Nephron progenitor cell (in vitro differentiated cells): ENCODE measurements at regions not wholly inside any gene's neighbourhood (a gene's known extent, or its start where the extent isn't known, plus 50 kb on each side); places are given as distances from the start of the nearest gene placed in this dataset.
A peak's percentile ranks its signal among the peaks of the same experiment; 100 is the strongest.

Experiments used
- DNase-seq: peaks from one replicate; pipeline ENCODE4 v3.0.0; 2021
- H3K27ac Mint-ChIP-seq: 2 replicates; pipeline ENCODE4 v1.8.0; 2021; ENCODE audit warnings: mild to moderate bottlenecking, moderate library complexity, mixed read lengths
- H3K27me3 Mint-ChIP-seq: 2 replicates; pipeline ENCODE4 v1.8.0; 2021; ENCODE audit warnings: mild to moderate bottlenecking, low read depth, mixed read lengths; ENCODE audit not compliant: poor library complexity
- H3K36me3 Mint-ChIP-seq: 2 replicates; pipeline ENCODE4 v1.8.0; 2021; ENCODE audit warnings: low read depth, mixed read lengths
- H3K4me1 Mint-ChIP-seq: 2 replicates; pipeline ENCODE4 v1.8.0; 2021; ENCODE audit warnings: mixed read lengths
- H3K4me3 Mint-ChIP-seq: 2 replicates; pipeline ENCODE4 v1.8.0; 2021; ENCODE audit warnings: mild to moderate bottlenecking, moderate library complexity, mixed read lengths
- H3K9me3 Mint-ChIP-seq: 2 replicates; pipeline ENCODE4 v1.8.0; 2021; ENCODE audit warnings: mild to moderate bottlenecking, moderate library complexity, mixed read lengths
- CTCF ChIP-seq: fragments of 200-600 bp; sonication (generic); IDR thresholded peaks from 2 replicates; pipeline ENCODE4 v1.5.0; 2021; ENCODE audit warnings: antibody characterized with exemption

GRCh38 chr6:98477231-98477630, 357.1 kb upstream of the POU3F2 start:
- DNase-seq = no peak
- Mint-ChIP-seq H3K9me3 (peaks cover 14% of the 10 kb centered on the region), H3K27me3 (peaks cover 5% of the 10 kb centered on the region), H3K4me3 (no peak overlapping the region), H3K4me1 (no peaks in the 10 kb centered on the region), H3K36me3 (no peaks in the 10 kb centered on the region), H3K27ac (no peak overlapping the region)
- no peak for TF ChIP-seq CTCF

GRCh38 chr6:98484696-98485095, 349.7 kb upstream of the POU3F2 start:
- Mint-ChIP-seq H3K36me3 (no peaks in the 10 kb centered on the region), H3K9me3 (peaks cover 10% of the 10 kb centered on the region), H3K27ac (no peak overlapping the region), H3K27me3 (no peaks in the 10 kb centered on the region), H3K4me1 (peaks cover 34% of the 10 kb centered on the region), H3K4me3 (no peak overlapping the region)
- no peak for DNase-seq
- TF ChIP-seq CTCF = no peak

- no peak for DNase-seq
- Mint-ChIP-seq H3K9me3 (peaks cover 6% of the 10 kb centered on the region), H3K4me1 (peaks cover 34% of the 10 kb centered on the region), H3K27me3 (no peaks in the 10 kb centered on the region), H3K4me3 (no peak overlapping the region), H3K36me3 (no peaks in the 10 kb centered on the region), H3K27ac (peak overlapping the region; percentile 6)
- TF ChIP-seq CTCF = no peak
Observed at GRCh38 chr6:98485593-98485992, 348.8 kb upstream of the POU3F2 start.

- H3K36me3 Mint-ChIP-seq = no peaks in the 10 kb centered on the region
- DNase-seq = no peak
- H3K9me3 Mint-ChIP-seq = peaks cover 5% of the 10 kb centered on the region
- H3K27ac Mint-ChIP-seq = peak overlapping the region; percentile 6
- H3K27me3 Mint-ChIP-seq = no peaks in the 10 kb centered on the region
- no peak for TF ChIP-seq CTCF
- H3K4me3 Mint-ChIP-seq = no peak overlapping the region
- H3K4me1 Mint-ChIP-seq = peaks cover 34% of the 10 kb centered on the region
Observed at GRCh38 chr6:98486057-98486456, 348.3 kb upstream of the POU3F2 start.

GRCh38 chr6:98487612-98488011, 346.8 kb upstream of the POU3F2 start:
- peak overlapping the region; percentile 66 for H3K27ac Mint-ChIP-seq
- H3K36me3 Mint-ChIP-seq = no peaks in the 10 kb centered on the region
- TF ChIP-seq CTCF = no peak
- no peaks in the 10 kb centered on the region for H3K27me3 Mint-ChIP-seq
- H3K4me1 Mint-ChIP-seq = peaks cover 34% of the 10 kb centered on the region
- H3K4me3 Mint-ChIP-seq = peak overlapping the region; percentile 50
- no peaks in the 10 kb centered on the region for H3K9me3 Mint-ChIP-seq
- DNase-seq = no peak

- H3K27ac Mint-ChIP-seq = peak overlapping the region; percentile 55
- no peaks in the 10 kb centered on the region for H3K36me3 Mint-ChIP-seq
- no peaks in the 10 kb centered on the region for H3K9me3 Mint-ChIP-seq
- no peak for DNase-seq
- H3K27me3 Mint-ChIP-seq = peaks cover 5% of the 10 kb centered on the region
- TF ChIP-seq CTCF = no peak
- peaks cover 40% of the 10 kb centered on the region for H3K4me1 Mint-ChIP-seq
- peak overlapping the region; percentile 53 for H3K4me3 Mint-ChIP-seq
Observed at GRCh38 chr6:98498144-98498775, 336.1 kb upstream of the POU3F2 start.
